SK-N-SH (cell line): ENCODE measurements at regions not wholly inside any gene's neighbourhood (a gene's known extent, or its start where the extent isn't known, plus 50 kb on each side); places are given as distances from the start of the nearest gene placed in this dataset.

Source experiments
- CTCF ChIA-PET: fragments of 300-600, 350-600 bp; formaldehyde crosslinking; extraction: SDS; loops from one replicate; lab custom pipeline; 2021; lab: Yijun Ruan, JAX
- POLR2A ChIA-PET: fragments of 350-600 bp; sonication (Branson Sonifier 250); formaldehyde crosslinking; extraction: SDS; loops from one replicate; lab custom pipeline; 2020; ENCODE audit warnings: antibody characterized with exemption, inconsistent platforms; lab: Yijun Ruan, JAX
- DNase-seq: peaks from one replicate; pipeline ENCODE4 v3.0.0; 2012
- H2AFZ ChIP-seq: fragments of 200-600 bp; sonication (generic); 2 replicates; pipeline ENCODE4 v1.8.1; 2016; ENCODE audit warnings: antibody characterized with exemption, mild to moderate bottlenecking, low read depth
- H3F3A ChIP-seq: fragments of 200-600 bp; sonication (generic); replicated peaks from 2 replicates; pipeline ENCODE3; 2016; ENCODE audit warnings: antibody characterized with exemption, mild to moderate bottlenecking; ENCODE audit not compliant: insufficient read depth
- H3K27ac ChIP-seq, 2 experiments: fragments of 200-500 bp in 1 of 2; fragments of 200-600 bp in 1 of 2; sonication (Bioruptor generic) in 1 of 2; sonication (generic), shearing (Covaris generic) in 1 of 2; 2 replicates each; pipeline versions ENCODE4 v1.5.1 to v1.6.1; 2014 to 2016; ENCODE audit warnings: low read depth in 2 of 2, inconsistent platforms in 1 of 2, low read length in 1 of 2, mild to moderate bottlenecking in 1 of 2, mixed read lengths in 1 of 2
- H3K27me3 ChIP-seq: fragments of 200-600 bp; sonication (generic), shearing (Covaris generic); 2 replicates; pipeline ENCODE4 v1.6.1; 2016; ENCODE audit warnings: mixed run types; ENCODE audit not compliant: insufficient read depth
- H3K36me3 ChIP-seq, 2 experiments: fragments of 200-500 bp in 1 of 2; fragments of 200-600 bp in 1 of 2; sonication (Bioruptor generic) in 1 of 2; sonication (generic) in 1 of 2; replicated peaks in 1 of 2; 2 replicates each; pipeline versions ENCODE3 to v1.5.1; 2014 to 2016; ENCODE audit warnings: low read length in 1 of 2, mild to moderate bottlenecking in 1 of 2; ENCODE audit not compliant: insufficient read depth in 2 of 2, control insufficient read depth in 1 of 2
- H3K4me1 ChIP-seq, 2 experiments: fragments of 200-500 bp in 1 of 2; fragments of 200-600 bp in 1 of 2; sonication (Bioruptor generic) in 1 of 2; sonication (generic), shearing (Covaris generic) in 1 of 2; 2 replicates each; pipeline versions ENCODE4 v1.5.1 to v1.6.1; 2014 to 2016; ENCODE audit warnings: low read depth in 1 of 2, low read length in 1 of 2, mixed run types in 1 of 2; ENCODE audit not compliant: insufficient read depth in 2 of 2, control insufficient read depth in 1 of 2
- H3K4me2 ChIP-seq: fragments of 200-600 bp; sonication (generic), shearing (Covaris generic); 2 replicates; pipeline ENCODE4 v1.6.1; 2017; ENCODE audit warnings: mixed run types
- H3K4me3 ChIP-seq, 2 experiments: fragments of 200-500 bp in 1 of 2; fragments of 200-600 bp in 1 of 2; sonication (Bioruptor generic) in 1 of 2; sonication (generic), shearing (Covaris generic) in 1 of 2; 2 replicates each; pipeline versions ENCODE4 v1.5.1 to v1.8.1; 2014 to 2016; ENCODE audit warnings: low read depth in 2 of 2, inconsistent platforms in 1 of 2, low read length in 1 of 2, mild to moderate bottlenecking in 1 of 2, mixed read lengths in 1 of 2, moderate library complexity in 1 of 2
- H3K79me2 ChIP-seq: fragments of 200-600 bp; sonication (generic); 2 replicates; pipeline ENCODE4 v1.8.1; 2017; ENCODE audit warnings: mild to moderate bottlenecking; ENCODE audit not compliant: insufficient read depth
- H3K9ac ChIP-seq: fragments of 200-600 bp; sonication (generic); 2 replicates; pipeline ENCODE4 v1.6.1; 2017; ENCODE audit warnings: mixed run types
- H3K9me2 ChIP-seq: fragments of 200-600 bp; sonication (generic); 2 replicates; pipeline ENCODE4 v1.6.1; 2017; ENCODE audit warnings: mixed run types
- H3K9me3 ChIP-seq: fragments of 200-600 bp; sonication (generic); 2 replicates; pipeline ENCODE4 v1.6.1; 2017; ENCODE audit warnings: mixed run types, mild to moderate bottlenecking, moderate library complexity
- H4K20me1 ChIP-seq: fragments of 200-600 bp; sonication (generic); 2 replicates; pipeline ENCODE4 v1.6.1; 2017; ENCODE audit warnings: mild to moderate bottlenecking, mixed run types; ENCODE audit not compliant: insufficient read depth
- CHD2 ChIP-seq: fragments of 150-350 bp; IDR thresholded peaks from 2 replicates; pipeline ENCODE4 v1.6.1; 2018; ENCODE audit warnings: low read length; ENCODE audit not compliant: partially characterized antibody
- ELF1 ChIP-seq: IDR thresholded peaks from 2 replicates; pipeline ENCODE4 v1.4.0; 2012
- EP300 ChIP-seq, 2 experiments: IDR thresholded peaks; 2 replicates each; pipeline versions ENCODE4 v1.4.0 to v1.6.1; 2012; ENCODE audit warnings: borderline replicate concordance in 1 of 2, low read depth in 1 of 2, low read length in 1 of 2
- FOSL2 ChIP-seq: IDR thresholded peaks from 2 replicates; pipeline ENCODE4 v1.4.0; 2012; ENCODE audit warnings: low read depth, mild to moderate bottlenecking, moderate library complexity, borderline replicate concordance
- FOXJ3 ChIP-seq: sonication (generic); formaldehyde crosslinking; IDR thresholded peaks from 2 replicates; pipeline ENCODE4 v1.5.1; 2020; ENCODE audit warnings: mild to moderate bottlenecking, missing genetic modification reagents
- GABPA ChIP-seq: IDR thresholded peaks from 2 replicates; pipeline ENCODE4 v1.4.0; 2012; ENCODE audit warnings: low read depth, mild to moderate bottlenecking
- GATA2 ChIP-seq: sonication (generic); formaldehyde crosslinking; IDR thresholded peaks from 2 replicates; pipeline ENCODE4 v1.5.0; 2020; ENCODE audit warnings: mild to moderate bottlenecking, missing genetic modification reagents
- MEF2A ChIP-seq: IDR thresholded peaks from 2 replicates; pipeline ENCODE4 v1.4.0; 2012; ENCODE audit warnings: low read depth, borderline replicate concordance
- NFIC ChIP-seq: IDR thresholded peaks from 2 replicates; pipeline ENCODE4 v1.4.0; 2012; ENCODE audit warnings: borderline replicate concordance
- POLR2AphosphoS5 ChIP-seq: IDR thresholded peaks from 2 replicates; pipeline ENCODE4 v1.6.1; 2012; ENCODE audit warnings: low read depth, low read length
- RAD21 ChIP-seq: IDR thresholded peaks from 2 replicates; pipeline ENCODE4 v1.6.1; 2012; ENCODE audit warnings: mild to moderate bottlenecking, low read length
- RCOR1 ChIP-seq: fragments of 150-350 bp; IDR thresholded peaks from 2 replicates; pipeline ENCODE4 v1.6.1; 2017; ENCODE audit warnings: antibody characterized with exemption, low read length
- RFX5 ChIP-seq: IDR thresholded peaks from 2 replicates; pipeline ENCODE4 v1.6.1; 2012; ENCODE audit warnings: mild to moderate bottlenecking, improper control_type of control experiment, low read length
- SIN3A ChIP-seq: IDR thresholded peaks from 2 replicates; pipeline ENCODE4 v1.6.1; 2012; ENCODE audit warnings: low read depth, mild to moderate bottlenecking, low read length, moderate library complexity, borderline replicate concordance
- TCF12 ChIP-seq: IDR thresholded peaks from 2 replicates; pipeline ENCODE4 v1.4.0; 2012
- YY1 ChIP-seq: IDR thresholded peaks from 2 replicates; pipeline ENCODE4 v1.4.0; 2012; ENCODE audit warnings: low read depth, mild to moderate bottlenecking
- WGBS: methylation state at CpG from one replicate; pipeline ENCODE4 v1.1.6; 2017; ENCODE audit warnings: low lambda C conversion rate; 5-methylcytosine and 5-hydroxymethylcytosine counted together
- TF ChIP-seq, protein P1 (sequence below): fragments of 200-600 bp; sonication (generic); IDR thresholded peaks from 2 replicates; pipeline ENCODE4 v1.6.1; 2017; ENCODE audit warnings: antibody characterized with exemption, mild to moderate bottlenecking, moderate library complexity
- TF ChIP-seq, protein P2 (sequence below): IDR thresholded peaks from 2 replicates; pipeline ENCODE4 v1.6.1; 2012; ENCODE audit warnings: mild to moderate bottlenecking, low read depth, low read length, moderate library complexity
- TF ChIP-seq, protein P3 (sequence below): IDR thresholded peaks from 2 replicates; pipeline ENCODE4 v1.4.0; 2012; ENCODE audit warnings: low read depth, borderline replicate concordance
- TF ChIP-seq, protein P4 (sequence below): fragments of 150-350 bp; IDR thresholded peaks from 2 replicates; pipeline ENCODE4 v1.6.1; 2017; ENCODE audit warnings: antibody characterized with exemption, low read length, low read depth, borderline replicate concordance
- TF ChIP-seq, protein P5 (sequence below): IDR thresholded peaks from 2 replicates; pipeline ENCODE4 v1.4.0; 2012; ENCODE audit warnings: low read depth, borderline replicate concordance

DNA sequence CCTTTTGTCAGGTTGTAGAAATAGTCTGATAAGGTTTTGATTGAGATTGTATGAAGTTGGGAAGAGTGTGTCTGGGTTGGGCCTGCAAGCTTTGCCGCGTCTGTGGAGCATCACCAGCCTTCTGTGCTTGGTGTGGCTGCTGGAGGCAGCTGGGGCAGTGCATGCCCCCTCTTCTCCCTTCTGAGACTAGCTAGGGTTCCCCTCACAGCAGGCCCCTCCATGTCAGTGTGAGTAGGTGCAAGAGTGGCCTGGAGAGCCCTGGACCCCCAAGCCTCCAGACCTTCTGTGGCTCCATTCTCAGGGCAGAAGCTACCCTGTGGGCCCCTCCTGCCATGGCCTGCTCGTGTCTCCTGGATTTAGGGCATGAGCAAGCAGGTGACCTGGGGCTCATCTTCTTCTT, 914.2 kb downstream of the TBC1D22A start (continued):
- TF ChIP-seq RCOR1 (no peak), MEF2A (no peak), GABPA (no peak), GATA2 (CRISPR knock-in tag) (no peak), RFX5 (no peak), TCF12 (no peak), FOSL2 (no peak), EP300 (IDR thresholded peaks at IDR 0.05; ENCODE audit: borderline replicate concordance in 1 of 2, low read depth in 1 of 2, low read length in 1 of 2) (no peak), POLR2AphosphoS5 (no peak)
- TF ChIP-seq, protein P1, sequence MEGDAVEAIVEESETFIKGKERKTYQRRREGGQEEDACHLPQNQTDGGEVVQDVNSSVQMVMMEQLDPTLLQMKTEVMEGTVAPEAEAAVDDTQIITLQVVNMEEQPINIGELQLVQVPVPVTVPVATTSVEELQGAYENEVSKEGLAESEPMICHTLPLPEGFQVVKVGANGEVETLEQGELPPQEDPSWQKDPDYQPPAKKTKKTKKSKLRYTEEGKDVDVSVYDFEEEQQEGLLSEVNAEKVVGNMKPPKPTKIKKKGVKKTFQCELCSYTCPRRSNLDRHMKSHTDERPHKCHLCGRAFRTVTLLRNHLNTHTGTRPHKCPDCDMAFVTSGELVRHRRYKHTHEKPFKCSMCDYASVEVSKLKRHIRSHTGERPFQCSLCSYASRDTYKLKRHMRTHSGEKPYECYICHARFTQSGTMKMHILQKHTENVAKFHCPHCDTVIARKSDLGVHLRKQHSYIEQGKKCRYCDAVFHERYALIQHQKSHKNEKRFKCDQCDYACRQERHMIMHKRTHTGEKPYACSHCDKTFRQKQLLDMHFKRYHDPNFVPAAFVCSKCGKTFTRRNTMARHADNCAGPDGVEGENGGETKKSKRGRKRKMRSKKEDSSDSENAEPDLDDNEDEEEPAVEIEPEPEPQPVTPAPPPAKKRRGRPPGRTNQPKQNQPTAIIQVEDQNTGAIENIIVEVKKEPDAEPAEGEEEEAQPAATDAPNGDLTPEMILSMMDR = no peak

DNA sequence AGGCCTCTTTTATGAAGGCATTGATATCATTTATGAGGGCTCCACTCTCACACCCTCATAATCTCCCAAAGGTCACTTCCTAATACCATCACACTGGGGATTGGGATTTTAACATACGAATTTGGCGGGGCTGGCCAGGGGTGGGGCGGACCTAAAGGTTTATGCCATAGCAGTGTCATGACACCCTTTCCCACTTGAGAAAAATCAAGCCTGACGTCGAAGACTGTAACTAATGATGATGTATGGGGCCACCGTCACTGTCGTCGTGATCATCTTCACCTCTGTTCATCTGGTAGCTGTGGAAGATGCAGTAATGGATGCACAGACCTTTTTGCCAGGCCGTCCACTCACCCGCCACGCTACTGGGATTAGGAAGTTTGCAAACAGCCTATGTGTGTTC, 912.1 kb downstream of the TBC1D22A start:
- TF ChIP-seq GATA2 (CRISPR knock-in tag) = no peak
- TF ChIP-seq, protein P2, sequence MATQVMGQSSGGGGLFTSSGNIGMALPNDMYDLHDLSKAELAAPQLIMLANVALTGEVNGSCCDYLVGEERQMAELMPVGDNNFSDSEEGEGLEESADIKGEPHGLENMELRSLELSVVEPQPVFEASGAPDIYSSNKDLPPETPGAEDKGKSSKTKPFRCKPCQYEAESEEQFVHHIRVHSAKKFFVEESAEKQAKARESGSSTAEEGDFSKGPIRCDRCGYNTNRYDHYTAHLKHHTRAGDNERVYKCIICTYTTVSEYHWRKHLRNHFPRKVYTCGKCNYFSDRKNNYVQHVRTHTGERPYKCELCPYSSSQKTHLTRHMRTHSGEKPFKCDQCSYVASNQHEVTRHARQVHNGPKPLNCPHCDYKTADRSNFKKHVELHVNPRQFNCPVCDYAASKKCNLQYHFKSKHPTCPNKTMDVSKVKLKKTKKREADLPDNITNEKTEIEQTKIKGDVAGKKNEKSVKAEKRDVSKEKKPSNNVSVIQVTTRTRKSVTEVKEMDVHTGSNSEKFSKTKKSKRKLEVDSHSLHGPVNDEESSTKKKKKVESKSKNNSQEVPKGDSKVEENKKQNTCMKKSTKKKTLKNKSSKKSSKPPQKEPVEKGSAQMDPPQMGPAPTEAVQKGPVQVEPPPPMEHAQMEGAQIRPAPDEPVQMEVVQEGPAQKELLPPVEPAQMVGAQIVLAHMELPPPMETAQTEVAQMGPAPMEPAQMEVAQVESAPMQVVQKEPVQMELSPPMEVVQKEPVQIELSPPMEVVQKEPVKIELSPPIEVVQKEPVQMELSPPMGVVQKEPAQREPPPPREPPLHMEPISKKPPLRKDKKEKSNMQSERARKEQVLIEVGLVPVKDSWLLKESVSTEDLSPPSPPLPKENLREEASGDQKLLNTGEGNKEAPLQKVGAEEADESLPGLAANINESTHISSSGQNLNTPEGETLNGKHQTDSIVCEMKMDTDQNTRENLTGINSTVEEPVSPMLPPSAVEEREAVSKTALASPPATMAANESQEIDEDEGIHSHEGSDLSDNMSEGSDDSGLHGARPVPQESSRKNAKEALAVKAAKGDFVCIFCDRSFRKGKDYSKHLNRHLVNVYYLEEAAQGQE = no peak
- no peak for TF ChIP-seq FOXJ3
- no peak for TF ChIP-seq ELF1
- TF ChIP-seq RFX5 = no peak
- TF ChIP-seq SIN3A = no peak
- TF ChIP-seq RAD21 = no peak
- TF ChIP-seq, protein P3, sequence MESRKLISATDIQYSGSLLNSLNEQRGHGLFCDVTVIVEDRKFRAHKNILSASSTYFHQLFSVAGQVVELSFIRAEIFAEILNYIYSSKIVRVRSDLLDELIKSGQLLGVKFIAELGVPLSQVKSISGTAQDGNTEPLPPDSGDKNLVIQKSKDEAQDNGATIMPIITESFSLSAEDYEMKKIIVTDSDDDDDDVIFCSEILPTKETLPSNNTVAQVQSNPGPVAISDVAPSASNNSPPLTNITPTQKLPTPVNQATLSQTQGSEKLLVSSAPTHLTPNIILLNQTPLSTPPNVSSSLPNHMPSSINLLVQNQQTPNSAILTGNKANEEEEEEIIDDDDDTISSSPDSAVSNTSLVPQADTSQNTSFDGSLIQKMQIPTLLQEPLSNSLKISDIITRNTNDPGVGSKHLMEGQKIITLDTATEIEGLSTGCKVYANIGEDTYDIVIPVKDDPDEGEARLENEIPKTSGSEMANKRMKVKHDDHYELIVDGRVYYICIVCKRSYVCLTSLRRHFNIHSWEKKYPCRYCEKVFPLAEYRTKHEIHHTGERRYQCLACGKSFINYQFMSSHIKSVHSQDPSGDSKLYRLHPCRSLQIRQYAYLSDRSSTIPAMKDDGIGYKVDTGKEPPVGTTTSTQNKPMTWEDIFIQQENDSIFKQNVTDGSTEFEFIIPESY = no peak
- TF ChIP-seq FOSL2 = no peak
- no peak for TF ChIP-seq NFIC
- TF ChIP-seq, protein P4, sequence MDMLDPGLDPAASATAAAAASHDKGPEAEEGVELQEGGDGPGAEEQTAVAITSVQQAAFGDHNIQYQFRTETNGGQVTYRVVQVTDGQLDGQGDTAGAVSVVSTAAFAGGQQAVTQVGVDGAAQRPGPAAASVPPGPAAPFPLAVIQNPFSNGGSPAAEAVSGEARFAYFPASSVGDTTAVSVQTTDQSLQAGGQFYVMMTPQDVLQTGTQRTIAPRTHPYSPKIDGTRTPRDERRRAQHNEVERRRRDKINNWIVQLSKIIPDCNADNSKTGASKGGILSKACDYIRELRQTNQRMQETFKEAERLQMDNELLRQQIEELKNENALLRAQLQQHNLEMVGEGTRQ = no peak
- no peak for TF ChIP-seq YY1
- no peak for TF ChIP-seq CHD2
- TF ChIP-seq, protein P5, sequence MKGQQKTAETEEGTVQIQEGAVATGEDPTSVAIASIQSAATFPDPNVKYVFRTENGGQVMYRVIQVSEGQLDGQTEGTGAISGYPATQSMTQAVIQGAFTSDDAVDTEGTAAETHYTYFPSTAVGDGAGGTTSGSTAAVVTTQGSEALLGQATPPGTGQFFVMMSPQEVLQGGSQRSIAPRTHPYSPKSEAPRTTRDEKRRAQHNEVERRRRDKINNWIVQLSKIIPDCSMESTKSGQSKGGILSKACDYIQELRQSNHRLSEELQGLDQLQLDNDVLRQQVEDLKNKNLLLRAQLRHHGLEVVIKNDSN = no peak
- TF ChIP-seq TCF12 = no peak
- H3K4me3 ChIP-seq = no peak overlapping the region
- no peaks in the 10 kb centered on the region for H3K9me2 ChIP-seq
- no peak overlapping the region for H3K4me2 ChIP-seq
- no peak overlapping the region for H2AFZ ChIP-seq
- H3K27me3 ChIP-seq = no peaks in the 10 kb centered on the region
- no peaks in the 10 kb centered on the region for H3F3A ChIP-seq
- 49% methylated on average over 10 of the region's 11 CpGs for WGBS
- H3K4me1 ChIP-seq = peaks cover 0 to 10% of the 10 kb centered on the region in 2 experiments; a peak in 1 of 4 replicates
- H3K9me3 ChIP-seq = no peaks in the 10 kb centered on the region
- no peak overlapping the region for H3K27ac ChIP-seq
- CTCF ChIA-PET = no interaction called here
- no peaks in the 10 kb centered on the region for H3K79me2 ChIP-seq
- no peak for DNase-seq
- H3K9ac ChIP-seq = no peak overlapping the region
- POLR2A ChIA-PET = no interaction called here
- H3K36me3 ChIP-seq = no peaks in the 10 kb centered on the region
- no peaks in the 10 kb centered on the region for H4K20me1 ChIP-seq
